HepG2 (cell line): ENCODE measurements at regions not wholly inside any gene's neighbourhood (a gene's known extent, or its start where the extent isn't known, plus 50 kb on each side); places are given as distances from the start of the nearest gene placed in this dataset.

ENCODE experiments used
- ARNT ChIP-seq: fragments of 450-650 bp; IDR thresholded peaks from 2 replicates; pipeline ENCODE4 v1.6.1; 2017
- HOXA7 ChIP-seq: sonication (generic); formaldehyde crosslinking; IDR thresholded peaks from 2 replicates; pipeline ENCODE4 v1.8.1; 2022; ENCODE audit warnings: mild to moderate bottlenecking, missing genetic modification reagents, moderate library complexity
- KMT2A ChIP-seq: sonication (generic); formaldehyde crosslinking; IDR thresholded peaks from 2 replicates; pipeline ENCODE4 v1.4.0; 2020; ENCODE audit warnings: missing genetic modification reagents
- MATR3 ChIP-seq: sonication (generic); formaldehyde crosslinking; IDR thresholded peaks from 2 replicates; pipeline ENCODE4 v1.4.0; 2020; ENCODE audit warnings: missing genetic modification reagents
- RBFOX2 ChIP-seq: fragments of 200-400 bp; formaldehyde crosslinking; IDR thresholded peaks from 2 replicates; pipeline ENCODE4 v1.6.1; 2017; ENCODE audit warnings: low read depth, mild to moderate bottlenecking, low read length
- SALL1 ChIP-seq: sonication (generic); formaldehyde crosslinking; IDR thresholded peaks from 2 replicates; pipeline ENCODE4 v1.8.0; 2022; ENCODE audit warnings: mild to moderate bottlenecking, missing genetic modification reagents
- U2AF2 ChIP-seq: fragments of 200-400 bp; formaldehyde crosslinking; IDR thresholded peaks from 2 replicates; pipeline ENCODE4 v1.6.1; 2017; ENCODE audit warnings: low read depth, mild to moderate bottlenecking, low read length
- ZFAT ChIP-seq: sonication (generic); formaldehyde crosslinking; conservative IDR thresholded peaks from 2 replicates; pipeline ENCODE4 v1.8.1; 2023; ENCODE audit warnings: missing genetic modification reagents, inconsistent platforms
- ZKSCAN1 ChIP-seq: fragments of 150-350 bp; IDR thresholded peaks from 2 replicates; pipeline ENCODE4 v1.6.1; 2014; ENCODE audit warnings: low read length
- ZNF296 ChIP-seq: sonication (generic); formaldehyde crosslinking; conservative IDR thresholded peaks from 2 replicates; pipeline ENCODE4 v1.5.0; 2020; ENCODE audit warnings: mild to moderate bottlenecking, missing genetic modification reagents
- TF ChIP-seq, protein P1 (sequence below): sonication (generic); formaldehyde crosslinking; IDR thresholded peaks from 2 replicates; pipeline ENCODE4 v1.4.0; 2020; ENCODE audit warnings: missing genetic modification reagents
- TF ChIP-seq, protein P2 (sequence below): IDR thresholded peaks from 2 replicates; pipeline ENCODE4 v1.6.1; 2016; ENCODE audit warnings: missing compliant biosample characterization, missing genetic modification reagents, borderline replicate concordance
- TF ChIP-seq, protein P3 (sequence below): sonication (generic); formaldehyde crosslinking; IDR thresholded peaks from 2 replicates; pipeline ENCODE4 v1.5.0; 2020; ENCODE audit warnings: missing genetic modification reagents
- TF ChIP-seq, protein P4 (sequence below): sonication (generic); formaldehyde crosslinking; IDR thresholded peaks from 2 replicates; pipeline ENCODE4 v1.5.1; 2020; ENCODE audit warnings: mild to moderate bottlenecking, missing genetic modification reagents, borderline replicate concordance
- TF ChIP-seq, protein P5 (sequence below): IDR thresholded peaks from 2 replicates; pipeline ENCODE4 v1.6.1; 2016; ENCODE audit warnings: missing biosample characterization, missing genetic modification reagents, low read depth
- TF ChIP-seq, protein P6 (sequence below): sonication (generic); formaldehyde crosslinking; IDR thresholded peaks from 2 replicates; pipeline ENCODE4 v1.5.0; 2020; ENCODE audit warnings: missing genetic modification reagents, mild to moderate bottlenecking, borderline replicate concordance

DNA sequence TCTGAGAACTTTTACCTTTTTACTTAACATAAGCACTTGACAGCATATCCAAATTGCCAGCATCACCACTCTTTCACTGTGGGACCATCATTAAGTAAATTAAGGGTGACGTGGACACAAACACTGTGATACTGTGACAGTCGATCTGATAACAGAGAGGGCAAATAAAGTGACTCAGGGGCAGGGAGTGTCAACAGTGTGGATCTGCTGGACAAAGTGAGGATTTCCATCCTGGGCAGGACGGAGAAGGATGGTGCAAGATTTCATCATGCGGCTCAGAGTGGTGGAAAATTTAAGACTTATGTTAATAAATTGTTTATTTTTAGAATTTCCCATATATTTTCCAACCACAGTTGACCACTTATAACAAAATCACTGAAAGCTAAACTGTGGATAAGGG, 60.0 kb upstream of the WDFY2 start (continued):
- TF ChIP-seq, protein P1, sequence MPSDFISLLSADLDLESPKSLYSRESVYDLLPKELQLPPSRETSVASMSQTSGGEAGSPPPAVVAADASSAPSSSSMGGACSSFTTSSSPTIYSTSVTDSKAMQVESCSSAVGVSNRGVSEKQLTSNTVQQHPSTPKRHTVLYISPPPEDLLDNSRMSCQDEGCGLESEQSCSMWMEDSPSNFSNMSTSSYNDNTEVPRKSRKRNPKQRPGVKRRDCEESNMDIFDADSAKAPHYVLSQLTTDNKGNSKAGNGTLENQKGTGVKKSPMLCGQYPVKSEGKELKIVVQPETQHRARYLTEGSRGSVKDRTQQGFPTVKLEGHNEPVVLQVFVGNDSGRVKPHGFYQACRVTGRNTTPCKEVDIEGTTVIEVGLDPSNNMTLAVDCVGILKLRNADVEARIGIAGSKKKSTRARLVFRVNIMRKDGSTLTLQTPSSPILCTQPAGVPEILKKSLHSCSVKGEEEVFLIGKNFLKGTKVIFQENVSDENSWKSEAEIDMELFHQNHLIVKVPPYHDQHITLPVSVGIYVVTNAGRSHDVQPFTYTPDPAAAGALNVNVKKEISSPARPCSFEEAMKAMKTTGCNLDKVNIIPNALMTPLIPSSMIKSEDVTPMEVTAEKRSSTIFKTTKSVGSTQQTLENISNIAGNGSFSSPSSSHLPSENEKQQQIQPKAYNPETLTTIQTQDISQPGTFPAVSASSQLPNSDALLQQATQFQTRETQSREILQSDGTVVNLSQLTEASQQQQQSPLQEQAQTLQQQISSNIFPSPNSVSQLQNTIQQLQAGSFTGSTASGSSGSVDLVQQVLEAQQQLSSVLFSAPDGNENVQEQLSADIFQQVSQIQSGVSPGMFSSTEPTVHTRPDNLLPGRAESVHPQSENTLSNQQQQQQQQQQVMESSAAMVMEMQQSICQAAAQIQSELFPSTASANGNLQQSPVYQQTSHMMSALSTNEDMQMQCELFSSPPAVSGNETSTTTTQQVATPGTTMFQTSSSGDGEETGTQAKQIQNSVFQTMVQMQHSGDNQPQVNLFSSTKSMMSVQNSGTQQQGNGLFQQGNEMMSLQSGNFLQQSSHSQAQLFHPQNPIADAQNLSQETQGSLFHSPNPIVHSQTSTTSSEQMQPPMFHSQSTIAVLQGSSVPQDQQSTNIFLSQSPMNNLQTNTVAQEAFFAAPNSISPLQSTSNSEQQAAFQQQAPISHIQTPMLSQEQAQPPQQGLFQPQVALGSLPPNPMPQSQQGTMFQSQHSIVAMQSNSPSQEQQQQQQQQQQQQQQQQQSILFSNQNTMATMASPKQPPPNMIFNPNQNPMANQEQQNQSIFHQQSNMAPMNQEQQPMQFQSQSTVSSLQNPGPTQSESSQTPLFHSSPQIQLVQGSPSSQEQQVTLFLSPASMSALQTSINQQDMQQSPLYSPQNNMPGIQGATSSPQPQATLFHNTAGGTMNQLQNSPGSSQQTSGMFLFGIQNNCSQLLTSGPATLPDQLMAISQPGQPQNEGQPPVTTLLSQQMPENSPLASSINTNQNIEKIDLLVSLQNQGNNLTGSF (CRISPR knock-in tag): no peak
- TF ChIP-seq, protein P2, sequence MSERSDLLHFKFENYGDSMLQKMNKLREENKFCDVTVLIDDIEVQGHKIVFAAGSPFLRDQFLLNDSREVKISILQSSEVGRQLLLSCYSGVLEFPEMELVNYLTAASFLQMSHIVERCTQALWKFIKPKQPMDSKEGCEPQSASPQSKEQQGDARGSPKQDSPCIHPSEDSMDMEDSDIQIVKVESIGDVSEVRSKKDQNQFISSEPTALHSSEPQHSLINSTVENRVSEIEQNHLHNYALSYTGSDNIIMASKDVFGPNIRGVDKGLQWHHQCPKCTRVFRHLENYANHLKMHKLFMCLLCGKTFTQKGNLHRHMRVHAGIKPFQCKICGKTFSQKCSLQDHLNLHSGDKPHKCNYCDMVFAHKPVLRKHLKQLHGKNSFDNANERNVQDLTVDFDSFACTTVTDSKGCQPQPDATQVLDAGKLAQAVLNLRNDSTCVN (CRISPR knock-in tag): no peak
- TF ChIP-seq ARNT (no peak), SALL1 (CRISPR knock-in tag) (peak; percentile 79), ZNF296 (CRISPR knock-in tag) (no peak), ZKSCAN1 (no peak), ZFAT (no peak), RBFOX2 (no peak), KMT2A (no peak), HOXA7 (CRISPR knock-in tag) (no peak), MATR3 (CRISPR knock-in tag) (no peak), U2AF2 (no peak)
- TF ChIP-seq, protein P3, sequence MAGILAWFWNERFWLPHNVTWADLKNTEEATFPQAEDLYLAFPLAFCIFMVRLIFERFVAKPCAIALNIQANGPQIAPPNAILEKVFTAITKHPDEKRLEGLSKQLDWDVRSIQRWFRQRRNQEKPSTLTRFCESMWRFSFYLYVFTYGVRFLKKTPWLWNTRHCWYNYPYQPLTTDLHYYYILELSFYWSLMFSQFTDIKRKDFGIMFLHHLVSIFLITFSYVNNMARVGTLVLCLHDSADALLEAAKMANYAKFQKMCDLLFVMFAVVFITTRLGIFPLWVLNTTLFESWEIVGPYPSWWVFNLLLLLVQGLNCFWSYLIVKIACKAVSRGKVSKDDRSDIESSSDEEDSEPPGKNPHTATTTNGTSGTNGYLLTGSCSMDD: no peak
- TF ChIP-seq, protein P4, sequence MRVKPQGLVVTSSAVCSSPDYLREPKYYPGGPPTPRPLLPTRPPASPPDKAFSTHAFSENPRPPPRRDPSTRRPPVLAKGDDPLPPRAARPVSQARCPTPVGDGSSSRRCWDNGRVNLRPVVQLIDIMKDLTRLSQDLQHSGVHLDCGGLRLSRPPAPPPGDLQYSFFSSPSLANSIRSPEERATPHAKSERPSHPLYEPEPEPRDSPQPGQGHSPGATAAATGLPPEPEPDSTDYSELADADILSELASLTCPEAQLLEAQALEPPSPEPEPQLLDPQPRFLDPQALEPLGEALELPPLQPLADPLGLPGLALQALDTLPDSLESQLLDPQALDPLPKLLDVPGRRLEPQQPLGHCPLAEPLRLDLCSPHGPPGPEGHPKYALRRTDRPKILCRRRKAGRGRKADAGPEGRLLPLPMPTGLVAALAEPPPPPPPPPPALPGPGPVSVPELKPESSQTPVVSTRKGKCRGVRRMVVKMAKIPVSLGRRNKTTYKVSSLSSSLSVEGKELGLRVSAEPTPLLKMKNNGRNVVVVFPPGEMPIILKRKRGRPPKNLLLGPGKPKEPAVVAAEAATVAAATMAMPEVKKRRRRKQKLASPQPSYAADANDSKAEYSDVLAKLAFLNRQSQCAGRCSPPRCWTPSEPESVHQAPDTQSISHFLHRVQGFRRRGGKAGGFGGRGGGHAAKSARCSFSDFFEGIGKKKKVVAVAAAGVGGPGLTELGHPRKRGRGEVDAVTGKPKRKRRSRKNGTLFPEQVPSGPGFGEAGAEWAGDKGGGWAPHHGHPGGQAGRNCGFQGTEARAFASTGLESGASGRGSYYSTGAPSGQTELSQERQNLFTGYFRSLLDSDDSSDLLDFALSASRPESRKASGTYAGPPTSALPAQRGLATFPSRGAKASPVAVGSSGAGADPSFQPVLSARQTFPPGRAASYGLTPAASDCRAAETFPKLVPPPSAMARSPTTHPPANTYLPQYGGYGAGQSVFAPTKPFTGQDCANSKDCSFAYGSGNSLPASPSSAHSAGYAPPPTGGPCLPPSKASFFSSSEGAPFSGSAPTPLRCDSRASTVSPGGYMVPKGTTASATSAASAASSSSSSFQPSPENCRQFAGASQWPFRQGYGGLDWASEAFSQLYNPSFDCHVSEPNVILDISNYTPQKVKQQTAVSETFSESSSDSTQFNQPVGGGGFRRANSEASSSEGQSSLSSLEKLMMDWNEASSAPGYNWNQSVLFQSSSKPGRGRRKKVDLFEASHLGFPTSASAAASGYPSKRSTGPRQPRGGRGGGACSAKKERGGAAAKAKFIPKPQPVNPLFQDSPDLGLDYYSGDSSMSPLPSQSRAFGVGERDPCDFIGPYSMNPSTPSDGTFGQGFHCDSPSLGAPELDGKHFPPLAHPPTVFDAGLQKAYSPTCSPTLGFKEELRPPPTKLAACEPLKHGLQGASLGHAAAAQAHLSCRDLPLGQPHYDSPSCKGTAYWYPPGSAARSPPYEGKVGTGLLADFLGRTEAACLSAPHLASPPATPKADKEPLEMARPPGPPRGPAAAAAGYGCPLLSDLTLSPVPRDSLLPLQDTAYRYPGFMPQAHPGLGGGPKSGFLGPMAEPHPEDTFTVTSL: peak; percentile 84; the same call in 1 of the 2 replicates
- TF ChIP-seq, protein P5, sequence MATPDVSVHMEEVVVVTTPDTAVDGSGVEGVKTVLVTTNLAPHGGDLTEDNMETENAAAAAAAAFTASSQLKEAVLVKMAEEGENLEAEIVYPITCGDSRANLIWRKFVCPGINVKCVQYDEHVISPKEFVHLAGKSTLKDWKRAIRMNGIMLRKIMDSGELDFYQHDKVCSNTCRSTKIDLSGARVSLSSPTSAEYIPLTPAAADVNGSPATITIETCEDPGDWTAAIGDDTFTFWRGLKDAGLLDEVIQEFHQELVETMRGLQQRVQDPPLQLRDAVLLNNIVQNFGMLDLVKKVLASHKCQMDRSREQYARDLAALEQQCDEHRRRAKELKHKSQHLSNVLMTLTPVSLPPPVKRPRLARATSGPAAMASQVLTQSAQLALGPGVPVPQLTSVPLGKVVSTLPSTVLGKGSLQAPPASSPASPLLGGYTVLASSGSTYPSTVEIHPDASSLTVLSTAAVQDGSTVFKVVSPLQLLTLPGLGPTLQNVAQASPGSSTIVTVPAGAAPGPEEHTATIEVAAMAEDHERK (CRISPR knock-in tag): no peak
- TF ChIP-seq, protein P6, sequence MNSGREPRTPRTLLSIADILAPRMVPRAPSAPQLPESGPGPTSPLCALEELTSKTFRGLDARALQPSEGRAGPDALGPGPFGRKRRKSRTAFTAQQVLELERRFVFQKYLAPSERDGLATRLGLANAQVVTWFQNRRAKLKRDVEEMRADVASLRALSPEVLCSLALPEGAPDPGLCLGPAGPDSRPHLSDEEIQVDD (CRISPR knock-in tag): no peak
